ENCODE measurements at regions not wholly inside any gene's neighbourhood (a gene's known extent, or its start where the extent isn't known, plus 50 kb on each side); places are given as distances from the start of the nearest gene placed in this dataset.
"Not testable (repeated sequence)": the region's sequence is repeated elsewhere in the genome, so short reads cannot be mapped to it uniquely, and the experiment has no call there.

- no peak for TF ChIP-seq CTCF (IDR thresholded peaks at IDR 0.05; ENCODE audit: borderline replicate concordance, insufficient read depth, low read depth, low read length)
Measured at GRCh38 chr16:85517563-85518179, 95.5 kb upstream of the GSE1 start.

GRCh38 chr16:85518398-85519049, 94.6 kb upstream of the GSE1 start:
- TF ChIP-seq CTCF (IDR thresholded peaks at IDR 0.05; ENCODE audit: borderline replicate concordance, insufficient read depth, low read depth, low read length): no peak
- no peak overlapping the region for H3K4me3 ChIP-seq (ENCODE audit: low read depth, low read length)

More at GRCh38 chr16:85517563-85518179, 95.5 kb upstream of the GSE1 start:
- H3K4me3 ChIP-seq (ENCODE audit: low read depth, low read length): no peak overlapping the region

- not testable (repeated sequence) for H3K4me3 ChIP-seq (ENCODE audit: low read depth, low read length)
Measured at GRCh38 chr16:85519050-85519440, 94.1 kb upstream of the GSE1 start.

GRCh38 chr16:85519540-85520231, 93.4 kb upstream of the GSE1 start:
- no peak overlapping the region for H3K4me3 ChIP-seq (ENCODE audit: low read depth, low read length)
- TF ChIP-seq CTCF (IDR thresholded peaks at IDR 0.05; ENCODE audit: borderline replicate concordance, insufficient read depth, low read depth, low read length): no peak

- H3K4me3 ChIP-seq (ENCODE audit: low read depth, low read length): no peak overlapping the region
- TF ChIP-seq CTCF (IDR thresholded peaks at IDR 0.05; ENCODE audit: borderline replicate concordance, insufficient read depth, low read depth, low read length): no peak
Measured at GRCh38 chr16:85520853-85521521, 92.1 kb upstream of the GSE1 start.

- no peak overlapping the region for H3K4me3 ChIP-seq (ENCODE audit: low read depth, low read length)
- no peak for TF ChIP-seq CTCF (IDR thresholded peaks at IDR 0.05; ENCODE audit: borderline replicate concordance, insufficient read depth, low read depth, low read length)
Measured at GRCh38 chr16:85521552-85522307, 91.4 kb upstream of the GSE1 start.

GRCh38 chr16:85522308-85522841, 90.7 kb upstream of the GSE1 start:
- no peak for TF ChIP-seq CTCF (IDR thresholded peaks at IDR 0.05; ENCODE audit: borderline replicate concordance, insufficient read depth, low read depth, low read length)
- no peak overlapping the region for H3K4me3 ChIP-seq (ENCODE audit: low read depth, low read length)

Data from GM12875 (cell line).